ENCODE measurements at regions not wholly inside any gene's neighbourhood (a gene's known extent, or its start where the extent isn't known, plus 50 kb on each side); places are given as distances from the start of the nearest gene placed in this dataset.
A peak's percentile ranks its signal among the peaks of the same experiment; 100 is the strongest.

GRCh38 chr11:35066783-35067423 is 72.1 kb upstream of the CD44 start:
- 51 to 66% (median 54%) methylated on average over 3 of the region's 3 CpGs for WGBS, 5 donors
- Histone ChIP-seq H3K4me3 (peak overlapping the region in 1 of 8 donors; percentile 19), H3K27ac (peak overlapping the region in 3 of 8 donors; percentile 46 to 67 (median 47)), H3K36me3 (no peaks in the 10 kb centered on the region), H3K4me1 (peaks cover 8 to 58% (median 22%) of the 10 kb centered on the region in 6 donors), H3K9me3 (peaks cover 0 to 18% (median 13%) of the 10 kb centered on the region in 8 donors), H3K27me3 (replicated peaks in 1 of 7) (no peaks in the 10 kb centered on the region)
- intact Hi-C loops (cut with DNase I; ENCODE audit: low total_unique reads): no loop called here
- DNase-seq: no peak
- peak in 1 of 3 donors; percentile 44 for TF ChIP-seq POLR2AphosphoS5 (IDR thresholded peaks at IDR 0.05)
- TF ChIP-seq POLR2A (IDR thresholded peaks at IDR 0.05): no peak
- TF ChIP-seq CTCF (IDR thresholded peaks at IDR 0.05 in 8 of 11, conservative IDR thresholded peaks at IDR 0.05 in 3 of 11): no peak

GRCh38 chr11:35071722-35072121 is 67.2 kb upstream of the CD44 start:
- no peak for DNase-seq
- Histone ChIP-seq H3K9me3 (peaks cover 0 to 18% (median 13%) of the 10 kb centered on the region in 8 donors), H3K4me1 (peaks cover 12 to 44% (median 19%) of the 10 kb centered on the region in 6 donors), H3K27ac (no peak overlapping the region), H3K27me3 (replicated peaks in 1 of 7) (no peaks in the 10 kb centered on the region), H3K36me3 (no peaks in the 10 kb centered on the region), H3K4me3 (no peak overlapping the region)
- intact Hi-C loops (cut with DNase I; ENCODE audit: low total_unique reads): no loop called here
- WGBS, 5 donors: 77 to 97% (median 95%) methylated on average over 1 of the region's 1 CpG
- TF ChIP-seq POLR2A (IDR thresholded peaks at IDR 0.05) (no peak), POLR2AphosphoS5 (IDR thresholded peaks at IDR 0.05) (no peak), CTCF (IDR thresholded peaks at IDR 0.05 in 8 of 11, conservative IDR thresholded peaks at IDR 0.05 in 3 of 11) (no peak)

GRCh38 chr11:35073691-35074419 is 65.1 kb upstream of the CD44 start:
- TF ChIP-seq POLR2AphosphoS5 (IDR thresholded peaks at IDR 0.05): no peak
- TF ChIP-seq POLR2A (IDR thresholded peaks at IDR 0.05): no peak
- no peak for TF ChIP-seq CTCF (IDR thresholded peaks at IDR 0.05 in 8 of 11, conservative IDR thresholded peaks at IDR 0.05 in 3 of 11)
- intact Hi-C loops (cut with DNase I; ENCODE audit: low total_unique reads): no loop called here
- Histone ChIP-seq H3K36me3 (no peaks in the 10 kb centered on the region), H3K4me3 (no peak overlapping the region), H3K4me1 (peaks cover 8 to 44% (median 27%) of the 10 kb centered on the region in 6 donors), H3K27ac (no peak overlapping the region), H3K9me3 (peaks cover 0 to 18% (median 13%) of the 10 kb centered on the region in 8 donors), H3K27me3 (replicated peaks in 1 of 7) (no peaks in the 10 kb centered on the region)
- no peak for DNase-seq
- 54 to 84% (median 62%) methylated on average over 2 of the region's 2 CpGs for WGBS, 5 donors

Measured in spleen (tissue), 11 donors.